ENCODE measurements at regions not wholly inside any gene's neighbourhood (a gene's known extent, or its start where the extent isn't known, plus 50 kb on each side); places are given as distances from the start of the nearest gene placed in this dataset.

DNA sequence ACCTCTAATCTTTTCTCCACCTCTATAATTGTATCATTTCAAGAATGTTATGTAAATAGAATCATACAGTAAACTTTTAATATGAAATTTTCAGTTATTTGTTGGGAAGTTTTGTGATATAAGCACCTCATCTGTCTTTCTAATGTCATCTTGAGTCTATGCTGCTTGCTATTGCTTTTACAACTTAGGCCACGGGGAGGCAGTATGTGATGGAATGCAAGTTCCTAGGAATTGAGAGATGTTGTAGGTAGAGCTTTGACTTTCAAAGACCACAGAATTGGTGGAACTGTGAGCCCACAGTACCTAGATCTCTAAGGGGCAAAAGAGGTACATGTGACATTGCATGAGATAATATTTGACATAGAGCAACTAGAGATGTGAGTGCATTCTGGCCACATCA, 328.3 kb downstream of the MFSD1 start:
- no peak for DNase-seq (ENCODE audit: low spot score)

DNA sequence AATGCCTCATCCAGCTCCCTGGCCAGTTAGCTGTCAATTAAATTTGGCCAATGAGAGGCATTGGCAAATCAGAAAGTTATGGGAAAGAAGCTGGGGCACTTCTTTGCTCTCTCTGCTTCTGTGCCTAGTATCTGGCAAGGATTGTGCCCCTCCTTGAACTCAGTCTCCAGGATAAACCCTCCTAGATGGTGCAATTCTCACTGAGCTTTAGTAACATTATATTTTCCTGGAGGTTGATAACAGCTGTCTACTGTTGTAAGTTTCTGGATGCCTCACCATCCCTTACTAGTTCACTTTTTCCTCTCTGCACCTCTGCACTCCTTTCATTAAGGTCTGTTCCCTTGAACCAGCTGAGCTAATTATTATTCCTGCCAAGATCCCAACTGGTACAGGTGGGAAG, 329.5 kb downstream of the MFSD1 start:
- DNase-seq (ENCODE audit: low spot score) = no peak

DNA sequence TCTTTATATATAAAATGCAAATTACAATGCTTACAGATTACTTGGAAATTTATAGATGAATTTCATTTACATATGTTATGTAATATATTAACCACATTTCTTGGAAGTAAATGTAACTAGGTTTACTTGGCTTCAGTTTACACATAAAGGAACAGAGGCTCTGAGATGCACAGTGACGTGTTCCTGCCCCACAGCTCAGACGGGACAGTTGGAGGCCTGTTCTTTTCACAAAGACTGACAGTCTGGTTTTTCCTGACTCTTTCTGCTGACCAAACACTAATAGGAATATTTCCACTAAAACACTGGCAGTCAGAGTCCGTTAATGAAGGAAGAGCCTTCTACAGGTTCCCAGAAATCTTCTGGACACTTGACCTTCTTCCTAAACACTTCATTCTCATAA, 336.1 kb downstream of the MFSD1 start:
- no peak for DNase-seq (ENCODE audit: low spot score)

DNA sequence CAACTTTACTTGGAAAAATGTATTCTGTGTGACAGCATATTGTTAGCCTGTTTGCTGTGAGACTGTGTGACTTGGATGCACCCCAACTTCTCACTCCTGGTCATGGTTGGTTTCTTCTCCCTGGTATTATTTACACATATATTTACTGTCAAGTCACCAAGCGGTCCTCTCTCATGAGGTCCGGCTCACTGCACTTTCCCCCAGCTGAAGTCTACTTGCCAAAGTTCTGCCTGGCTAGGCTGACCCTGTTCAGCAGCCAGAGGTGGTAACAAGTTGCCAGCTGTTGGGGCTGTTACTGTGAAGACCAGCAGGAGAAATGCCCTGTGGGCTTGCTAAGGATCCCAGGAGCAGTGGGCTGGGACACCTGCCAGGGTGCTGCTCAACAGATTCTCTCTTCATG, 337.5 kb downstream of the MFSD1 start:
- no peak for DNase-seq (ENCODE audit: low spot score)

DNA sequence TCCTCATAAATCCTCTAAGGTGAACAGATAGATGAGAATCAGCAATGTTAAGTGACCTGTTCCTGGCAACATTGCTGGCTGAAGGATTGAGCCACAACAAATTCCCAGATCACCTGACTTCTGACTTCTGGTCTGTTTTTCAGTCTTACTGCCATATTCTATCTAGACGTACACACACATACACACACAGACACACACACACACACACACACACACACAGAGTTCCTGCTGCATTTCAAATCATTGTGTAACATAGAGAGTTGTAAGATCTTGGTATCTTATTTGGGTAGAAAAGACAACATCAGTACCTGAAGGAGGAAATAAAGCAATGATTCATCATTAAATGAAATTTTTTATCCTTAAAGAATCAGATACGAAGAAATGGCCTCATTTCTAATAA, 342.6 kb downstream of the MFSD1 start:
- DNase-seq (ENCODE audit: low spot score) = no peak

DNA sequence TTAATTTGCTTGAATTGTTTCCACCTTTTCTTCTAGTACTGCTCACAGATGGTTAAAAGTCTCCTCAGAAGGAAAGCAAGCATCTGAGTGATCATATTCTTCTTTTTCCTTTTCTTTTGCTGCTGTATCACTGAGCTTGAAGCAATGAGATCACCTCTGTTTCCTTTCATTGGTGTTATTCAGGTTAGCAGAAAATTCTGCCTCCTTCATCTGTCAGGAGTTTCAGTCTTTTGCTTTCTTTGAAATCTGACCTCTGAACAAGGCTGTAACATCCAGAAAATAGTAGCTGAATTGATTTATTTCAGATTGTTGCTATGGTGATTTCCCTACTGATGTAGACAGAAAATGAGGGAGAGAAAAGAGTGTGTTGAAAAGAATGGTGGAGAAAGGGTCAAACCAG, 343.0 kb downstream of the MFSD1 start:
- no peak for DNase-seq (ENCODE audit: low spot score)

DNA sequence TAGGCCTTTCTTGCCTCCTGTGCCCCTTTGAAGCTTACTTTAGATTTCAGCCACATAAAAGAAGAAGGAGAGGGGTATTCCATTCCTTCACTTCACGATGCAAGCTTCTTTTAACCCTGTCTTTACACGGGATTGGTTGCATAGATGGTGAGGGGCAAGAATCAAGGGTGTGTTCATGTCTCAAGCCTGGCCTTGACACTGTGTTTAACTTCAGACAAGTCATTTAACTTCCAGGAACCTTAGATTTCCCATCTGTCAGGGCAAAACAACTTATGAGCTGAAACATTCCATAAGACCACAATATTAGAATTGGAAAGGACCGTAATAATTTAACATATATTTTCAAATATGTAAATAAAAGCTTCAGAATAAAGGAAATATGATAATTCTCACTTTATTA, 344.5 kb downstream of the MFSD1 start:
- DNase-seq (ENCODE audit: low spot score) = no peak

DNA sequence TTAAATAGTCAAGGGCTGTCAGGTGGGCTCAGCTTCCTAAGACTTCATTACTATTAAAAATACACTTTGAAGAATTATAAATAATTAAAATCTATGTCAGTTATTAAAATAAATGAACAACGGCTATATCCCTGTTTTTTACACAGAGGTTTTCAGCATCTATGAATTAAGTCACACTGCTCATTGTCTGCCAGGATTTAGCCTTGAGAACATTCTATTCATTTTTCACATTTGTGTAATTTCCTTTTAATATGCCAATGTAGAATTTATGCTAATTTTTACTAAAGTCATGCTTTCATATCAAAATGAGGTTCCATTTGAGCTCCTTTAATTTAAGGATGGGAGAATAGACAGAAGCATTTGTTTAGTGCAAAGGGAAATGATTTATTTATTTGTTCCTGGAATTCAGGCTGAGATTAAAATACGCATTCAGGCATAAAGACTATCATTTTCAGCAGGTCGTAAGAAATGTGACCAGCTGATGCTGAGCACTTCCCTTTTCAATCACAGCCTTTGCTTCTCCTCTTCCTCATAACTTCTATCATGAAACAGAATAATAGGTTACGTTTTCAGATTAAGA, 345.1 kb downstream of the MFSD1 start:
- no peak for DNase-seq (ENCODE audit: low spot score)

DNA sequence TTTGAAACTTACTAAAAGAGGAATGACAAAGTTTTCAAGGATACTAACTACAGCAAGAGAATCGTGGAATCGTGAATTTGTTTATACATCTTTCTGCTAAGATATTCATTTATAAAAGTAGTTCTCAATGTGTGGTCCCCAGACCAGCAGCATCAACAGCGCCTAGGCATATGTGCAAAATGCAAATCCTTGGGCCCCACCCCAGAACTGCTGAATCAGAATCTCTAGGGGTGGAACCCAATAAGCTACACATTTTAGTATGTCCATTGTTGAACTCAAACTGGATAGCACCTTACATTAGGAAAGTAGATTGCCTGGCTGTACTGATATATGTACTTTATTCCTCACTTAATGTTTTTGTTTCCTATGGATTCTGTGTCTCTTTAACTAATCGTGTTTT, 346.0 kb downstream of the MFSD1 start:
- DNase-seq (ENCODE audit: low spot score) = no peak

DNA sequence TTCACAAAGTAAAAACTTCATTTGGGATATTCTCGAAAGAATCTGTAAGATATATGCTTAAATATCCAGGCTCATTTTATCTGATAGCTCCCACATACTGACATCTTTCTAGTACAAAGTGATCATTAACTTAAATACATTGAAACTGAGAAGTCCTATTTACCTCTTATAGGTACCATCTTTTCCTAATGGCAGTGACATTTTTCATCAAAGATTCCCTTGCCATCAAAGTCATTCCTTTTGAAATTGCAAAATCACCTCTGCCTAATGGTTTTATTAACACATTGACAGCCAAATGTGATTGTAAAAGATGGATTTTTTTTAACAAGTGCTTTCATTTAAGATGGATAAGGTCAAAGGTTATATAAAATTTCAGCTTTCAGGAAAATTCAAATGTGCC, 346.6 kb downstream of the MFSD1 start:
- DNase-seq (ENCODE audit: low spot score) = no peak

DNA sequence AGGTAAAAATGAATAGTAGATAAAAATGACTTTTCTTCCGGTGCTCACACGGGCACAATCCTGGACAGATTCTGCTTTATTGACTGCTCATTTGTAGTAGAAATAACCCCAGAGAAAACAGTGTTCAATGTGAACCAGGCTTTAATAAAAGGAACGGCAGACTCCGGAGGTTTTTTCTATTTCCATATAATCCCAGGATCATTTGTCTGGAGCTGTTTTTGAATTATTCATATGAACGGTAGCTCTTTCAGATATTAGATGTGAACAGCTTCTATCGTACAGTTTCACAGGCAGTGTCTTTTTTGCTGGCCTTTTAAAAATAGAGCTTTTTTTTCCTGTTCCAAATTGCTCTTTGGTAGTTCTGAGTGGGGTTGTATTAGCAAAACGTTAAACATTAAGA, 347.3 kb downstream of the MFSD1 start:
- DNase-seq (ENCODE audit: low spot score) = no peak

DNA sequence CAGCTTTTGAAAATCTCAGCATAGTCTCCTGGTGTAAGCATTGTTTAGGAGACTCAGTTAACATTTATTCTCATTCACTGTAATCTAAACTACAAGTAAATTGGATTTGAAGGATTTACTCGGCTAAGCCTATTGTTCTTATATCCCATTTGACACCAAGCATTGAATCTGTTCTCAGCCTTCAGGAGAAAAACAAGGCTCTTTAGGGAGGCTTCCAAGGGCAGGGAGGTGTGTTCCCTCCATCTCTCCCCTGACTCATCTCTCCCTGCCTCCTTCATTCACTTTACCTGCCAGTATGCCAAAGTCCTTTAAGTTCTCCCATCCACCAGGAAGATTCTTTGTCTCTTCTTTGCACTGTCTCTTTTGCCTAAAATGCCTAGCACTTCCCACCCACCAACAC, 347.8 kb downstream of the MFSD1 start:
- DNase-seq (ENCODE audit: low spot score) = no peak

DNA sequence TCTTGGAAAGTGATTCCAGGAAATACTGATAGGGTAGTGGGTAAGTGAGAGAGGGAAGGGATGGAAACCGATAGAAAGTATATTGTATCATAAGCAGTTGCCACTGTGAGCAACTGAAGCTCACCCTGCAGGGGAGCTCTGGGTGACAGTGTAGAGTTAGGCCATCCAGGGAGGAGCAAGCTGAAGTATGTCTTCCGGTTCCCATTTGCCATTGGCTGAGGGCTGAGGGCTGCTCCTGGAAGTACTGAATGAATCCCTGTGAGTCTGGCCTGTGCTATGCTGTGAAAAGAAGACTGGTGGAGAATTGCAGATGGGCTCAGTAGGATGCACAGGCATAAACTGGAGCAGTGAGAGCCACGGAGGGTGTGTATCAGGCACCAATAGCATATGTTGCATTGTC, 348.3 kb downstream of the MFSD1 start:
- no peak for DNase-seq (ENCODE audit: low spot score)

DNA sequence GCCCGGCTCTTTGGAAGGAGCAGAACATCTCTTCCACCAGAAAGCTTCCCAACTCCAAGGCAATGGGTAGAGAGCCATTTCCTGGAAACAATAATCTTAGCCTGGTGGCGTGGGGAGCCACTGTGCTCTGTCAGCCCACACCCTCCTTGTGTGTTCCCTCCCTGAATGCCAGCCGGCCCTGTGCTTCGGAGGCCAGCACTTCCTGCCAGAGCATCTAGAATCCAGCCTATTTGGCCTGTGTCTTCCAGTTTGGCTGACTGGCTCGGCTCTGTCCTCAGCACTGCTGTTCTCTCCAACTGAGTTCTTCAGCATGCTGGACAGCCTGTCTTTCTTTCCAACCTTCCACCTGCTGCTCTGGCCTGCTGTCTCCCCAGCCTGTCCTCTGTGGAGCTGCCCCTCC, 349.3 kb downstream of the MFSD1 start:
- no peak for DNase-seq (ENCODE audit: low spot score)

DNA sequence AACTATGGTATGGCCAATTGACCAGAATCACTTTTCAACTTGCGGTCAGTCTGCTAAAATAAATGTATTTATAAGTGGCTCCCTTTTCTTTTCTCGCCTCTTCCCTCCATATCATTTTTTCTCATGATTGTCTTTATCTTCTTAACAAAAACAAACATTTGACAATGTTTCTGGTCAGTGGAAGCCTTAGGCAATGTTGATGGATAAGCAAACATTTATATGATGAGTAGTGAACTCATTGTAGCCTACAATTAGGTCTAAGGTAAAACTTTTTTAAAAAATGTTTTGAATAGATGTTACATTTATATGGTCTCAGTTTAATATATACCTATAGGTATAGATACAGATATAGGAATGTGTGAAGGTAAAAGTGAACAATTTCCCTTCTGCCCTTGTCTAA, 355.4 kb downstream of the MFSD1 start:
- no peak for DNase-seq (ENCODE audit: low spot score)

DNA sequence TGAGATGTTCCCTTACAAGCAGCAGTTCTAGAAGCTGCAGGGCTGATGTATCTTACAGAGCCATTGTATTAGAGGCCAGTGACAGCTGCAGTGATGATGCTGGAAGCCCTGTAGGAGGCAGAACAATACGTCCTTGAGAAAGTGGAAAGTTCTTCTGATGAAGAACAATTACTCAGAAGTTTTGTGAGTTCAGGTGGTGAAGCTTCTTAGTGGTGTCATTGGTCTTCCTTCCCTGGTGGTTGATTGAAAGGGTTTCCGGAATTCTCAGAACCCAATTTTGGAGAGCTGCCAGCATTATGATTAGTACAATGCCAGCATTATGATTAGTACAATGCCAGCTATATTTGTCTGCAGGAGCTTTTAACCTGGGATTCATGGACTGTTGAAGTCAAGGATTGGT, 356.4 kb downstream of the MFSD1 start:
- no peak for DNase-seq (ENCODE audit: low spot score)

DNA sequence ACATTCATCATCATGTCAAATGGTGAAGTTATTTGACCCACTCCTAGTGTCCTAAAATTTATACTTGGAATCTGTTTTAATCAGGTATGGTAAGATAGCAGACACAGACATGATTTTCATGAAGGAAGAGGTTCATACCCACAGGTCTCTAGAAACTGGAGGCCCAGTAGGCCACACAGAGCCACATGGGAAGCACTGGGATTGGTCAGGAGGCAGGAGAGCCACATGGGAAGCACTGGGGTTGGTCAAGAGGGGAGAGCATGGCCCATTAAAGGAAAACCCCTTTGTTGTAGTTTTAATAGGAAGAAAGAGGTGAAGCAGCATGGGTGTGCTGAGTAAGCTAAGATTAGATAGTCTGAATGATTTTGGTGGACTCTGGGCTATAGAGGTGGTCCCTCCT, 356.9 kb downstream of the MFSD1 start:
- DNase-seq (ENCODE audit: low spot score) = no peak

DNA sequence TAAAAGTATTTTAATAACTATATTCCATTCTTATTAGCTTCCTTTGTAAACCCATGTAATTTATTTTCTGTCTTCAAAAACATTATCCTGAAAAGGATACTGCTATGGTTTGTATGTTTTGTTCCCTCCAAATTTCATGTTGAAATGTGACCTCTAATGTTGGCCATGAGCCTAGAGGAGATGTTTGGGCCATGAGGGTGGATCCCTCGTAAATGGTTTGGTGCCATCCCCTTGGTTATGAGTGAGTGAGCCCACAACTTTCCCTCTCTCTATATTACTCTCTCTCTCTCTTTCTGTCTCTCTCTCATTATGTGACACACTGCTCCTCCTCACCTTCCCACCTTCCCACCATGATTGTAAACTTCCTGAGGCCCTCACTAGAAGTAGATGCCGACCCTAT, 357.7 kb downstream of the MFSD1 start:
- no peak for DNase-seq (ENCODE audit: low spot score)

DNA sequence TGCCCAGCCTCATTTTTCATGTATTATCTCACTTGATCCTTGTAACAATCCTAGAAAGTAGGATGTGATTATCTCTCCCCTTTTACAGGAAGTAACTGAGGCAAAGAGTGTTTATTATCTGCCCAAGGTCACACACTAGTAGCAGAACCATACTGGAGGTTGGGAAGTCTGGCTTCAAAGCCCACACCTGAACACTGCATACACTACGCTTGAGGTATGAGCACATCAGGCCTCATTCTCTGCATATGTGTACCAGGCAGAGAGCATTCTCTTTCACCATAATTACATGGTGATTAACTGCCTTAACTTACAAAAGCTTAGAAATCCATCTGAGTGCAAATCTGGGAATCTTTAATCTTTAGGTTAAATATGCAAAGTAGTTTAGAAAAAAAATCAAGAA, 361.8 kb downstream of the MFSD1 start:
- no peak for DNase-seq (ENCODE audit: low spot score)

DNA sequence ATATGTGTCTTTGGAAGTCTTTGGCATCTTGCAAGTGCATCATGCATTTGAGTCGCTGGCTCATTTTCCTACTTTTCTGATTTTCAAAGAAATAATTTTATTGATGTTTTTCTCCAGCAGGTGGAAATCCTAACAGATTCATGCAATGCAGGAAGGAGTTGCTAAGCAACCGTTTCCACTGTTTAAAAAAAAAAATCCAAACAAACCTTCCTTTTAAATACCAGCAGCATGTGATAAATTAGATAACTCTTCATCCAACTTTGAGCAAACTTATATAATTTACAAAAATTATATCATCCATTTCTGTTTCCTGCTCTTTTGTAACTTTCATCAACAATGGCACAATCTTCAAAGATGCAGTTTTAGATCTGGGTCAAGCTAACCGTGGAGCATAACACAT, 364.1 kb downstream of the MFSD1 start:
- DNase-seq (ENCODE audit: low spot score) = no peak

DNA sequence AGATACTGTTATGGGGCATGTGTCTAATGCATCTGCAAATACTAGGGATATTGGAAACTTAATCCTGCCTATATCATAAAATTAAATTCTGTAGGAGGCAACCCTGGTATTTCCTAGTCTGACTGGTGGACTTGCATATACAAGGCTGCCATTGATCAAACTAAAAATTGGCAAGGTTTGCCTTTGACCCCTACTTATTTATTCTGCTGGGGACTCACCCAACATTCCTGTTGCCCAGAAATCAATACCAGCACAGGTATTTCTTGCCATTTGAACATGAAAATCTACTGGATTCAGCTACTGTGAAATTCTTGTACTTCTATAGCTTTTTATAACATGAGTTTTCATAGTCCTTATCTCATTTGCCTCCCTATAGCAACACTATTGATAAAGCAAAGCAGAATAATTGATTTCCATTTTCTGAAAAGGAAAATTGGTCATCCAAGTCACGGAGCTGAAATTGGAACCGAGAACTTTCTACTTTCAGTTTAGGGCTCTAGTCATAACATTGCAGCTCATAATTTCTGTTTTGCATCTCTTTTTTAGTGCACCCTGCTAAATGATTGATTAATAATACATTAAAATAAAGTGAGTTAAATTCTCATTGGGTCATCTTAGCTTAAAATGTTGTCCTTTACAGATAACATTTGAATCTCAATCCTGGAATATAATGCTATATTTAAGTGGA, 365.2 kb downstream of the MFSD1 start:
- no peak for DNase-seq (ENCODE audit: low spot score)

DNA sequence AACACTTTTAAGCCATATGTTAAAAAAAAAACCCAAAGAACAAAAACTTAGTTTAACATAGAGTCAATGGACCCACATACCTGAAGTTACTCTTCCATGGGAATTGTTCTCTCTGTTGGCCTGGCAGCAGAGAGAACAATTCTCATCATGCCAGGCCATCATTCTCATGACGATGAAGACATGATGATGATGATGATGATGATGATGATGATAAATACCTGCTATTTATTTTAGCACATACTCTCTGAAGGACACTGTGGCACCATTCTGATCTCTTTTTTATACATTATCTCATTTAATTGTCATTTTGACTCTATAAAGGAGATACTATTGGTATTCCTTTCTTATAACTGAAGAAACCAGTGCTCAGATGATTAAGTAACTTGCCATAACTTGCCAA, 366.9 kb downstream of the MFSD1 start:
- no peak for DNase-seq (ENCODE audit: low spot score)

DNA sequence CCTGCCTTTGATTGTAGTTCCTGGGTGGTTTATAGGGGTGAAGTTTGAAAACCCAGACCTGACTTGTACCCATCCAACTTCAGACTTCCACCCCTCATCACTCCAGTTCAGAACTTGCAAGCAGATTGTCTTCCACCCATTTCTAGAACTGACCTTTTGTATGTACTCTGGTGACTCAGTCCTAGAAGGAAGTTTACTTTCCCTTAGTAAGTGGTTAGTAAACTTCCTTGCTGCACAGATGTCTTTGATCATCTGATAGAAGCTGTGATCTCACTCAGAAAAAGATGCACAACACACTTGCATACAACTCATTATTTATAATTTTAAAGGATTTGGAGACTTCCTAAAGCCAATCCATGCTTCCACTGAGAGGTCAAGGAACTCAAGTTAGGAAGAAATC, 368.0 kb downstream of the MFSD1 start:
- DNase-seq (ENCODE audit: low spot score) = peak; percentile 24

DNA sequence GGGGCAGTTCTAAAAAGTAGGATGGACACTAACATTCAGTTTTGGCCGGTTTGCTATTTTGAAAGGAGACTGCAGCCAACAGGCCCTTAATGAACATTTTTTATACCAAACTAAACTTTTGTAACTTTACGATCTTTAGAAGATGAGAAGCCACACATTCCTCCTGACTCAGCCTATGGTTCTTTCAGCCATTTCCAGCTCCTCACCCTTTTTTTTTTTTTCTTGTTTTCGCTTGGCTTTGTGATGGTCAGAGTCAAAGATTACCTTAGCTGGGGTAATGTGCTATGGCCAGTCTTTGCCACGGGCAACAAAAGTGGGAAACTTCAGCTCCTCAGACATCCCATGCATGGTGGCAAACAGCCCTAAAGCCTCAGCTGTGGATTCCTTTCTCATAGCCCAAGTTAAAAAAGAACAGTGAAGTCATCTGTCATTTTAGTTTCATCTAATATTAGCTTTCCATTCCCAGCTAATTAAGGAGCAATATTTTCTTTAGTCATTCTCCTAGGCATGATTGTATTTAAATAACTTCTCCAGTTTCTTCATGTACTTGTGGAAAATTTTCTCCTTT, 368.7 kb downstream of the MFSD1 start:
- no peak for DNase-seq (ENCODE audit: low spot score)
